HG03139 (cell line): ENCODE measurements at regions not wholly inside any gene's neighbourhood (a gene's known extent, or its start where the extent isn't known, plus 50 kb on each side); places are given as distances from the start of the nearest gene placed in this dataset.
"Not testable (repeated sequence)": the region's sequence is repeated elsewhere in the genome, so short reads cannot be mapped to it uniquely, and the experiment has no call there.

Experiments
- ATAC-seq: cut with Tn5 transposase; IDR thresholded peaks from one replicate; pipeline ENCODE4 v1.9.1; 2021; ENCODE audit not compliant: unreplicated experiment

- ATAC-seq = no peak
Measured at GRCh38 chr10:30765022-30765615, 135.6 kb upstream of the LYZL2 start.

DNA sequence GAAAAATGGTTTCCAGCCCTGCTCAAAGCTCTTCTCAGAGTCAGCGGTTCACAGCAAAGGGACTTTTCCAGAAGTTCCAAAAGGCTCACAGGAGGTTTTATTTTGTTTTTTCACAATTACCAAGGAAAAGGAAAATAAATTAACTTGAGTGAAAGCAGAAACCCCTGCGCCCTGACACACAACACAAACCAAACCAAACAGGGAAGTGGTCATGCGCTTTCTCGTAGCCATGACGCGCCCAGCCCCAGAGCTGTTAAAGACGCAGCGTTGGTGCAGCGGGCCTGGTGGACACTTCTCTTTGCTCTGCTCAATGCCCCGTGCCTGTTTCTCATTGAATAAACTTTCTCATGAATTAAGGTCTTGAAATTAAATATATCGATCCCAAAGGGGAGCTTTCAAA is 134.4 kb upstream of the LYZL2 start:
- no peak for ATAC-seq

DNA sequence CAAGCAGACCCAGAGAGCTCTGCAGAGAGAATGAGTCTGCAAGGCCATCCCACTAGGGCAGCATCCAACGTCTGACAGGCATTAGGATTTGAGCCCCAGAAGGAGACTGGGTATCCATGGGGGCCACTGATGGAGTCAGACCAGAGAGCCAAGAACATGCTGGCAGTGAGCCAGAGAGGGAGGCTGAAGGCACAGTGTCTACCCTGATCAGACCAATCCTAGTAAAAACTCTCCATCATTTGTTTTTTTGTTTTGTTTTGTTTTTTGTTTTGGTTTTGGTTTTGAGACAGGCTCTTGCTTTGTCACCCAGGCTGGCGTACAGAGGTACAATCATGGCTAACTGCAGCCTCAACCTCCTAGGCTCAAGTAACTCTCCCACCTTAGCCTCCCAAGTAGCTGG is 133.1 kb upstream of the LYZL2 start:
- no peak for ATAC-seq

DNA sequence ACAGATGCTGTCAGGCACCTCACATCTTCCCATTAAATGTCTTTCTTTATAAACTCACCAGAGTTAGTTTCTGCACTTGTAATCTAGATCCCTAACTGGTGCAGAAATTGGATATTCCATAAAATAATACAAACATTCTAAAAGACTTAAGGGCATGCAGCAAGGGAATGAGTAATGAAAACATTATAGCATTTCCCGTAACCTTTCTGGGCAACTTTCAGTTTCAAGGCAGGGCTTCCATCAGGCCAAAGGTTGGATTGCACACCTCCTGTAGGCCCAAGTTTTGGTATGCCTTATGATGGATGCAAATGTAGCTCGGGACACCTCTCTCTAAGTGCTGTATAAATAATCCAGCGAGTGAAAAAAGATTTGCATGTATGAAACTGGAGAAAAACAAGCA is 129.9 kb upstream of the LYZL2 start:
- no peak for ATAC-seq

DNA sequence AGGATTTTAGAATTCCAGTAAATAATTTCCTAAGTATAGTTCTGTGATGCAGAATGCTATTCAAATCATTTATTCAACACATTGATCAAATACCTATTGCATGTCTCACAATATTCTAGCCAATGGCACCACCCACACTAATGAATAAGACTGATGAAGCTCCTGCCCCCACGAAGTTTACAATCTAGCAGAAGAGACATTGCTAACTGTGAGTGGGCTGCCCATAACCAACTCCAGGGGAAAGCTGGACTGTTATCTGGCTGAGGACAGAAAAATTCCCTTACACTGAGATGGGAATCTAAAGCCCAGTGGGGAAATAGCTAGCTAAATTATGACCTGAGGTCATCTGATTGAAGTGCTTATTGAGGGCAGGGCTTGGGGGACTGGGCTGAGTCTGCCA is 128.8 kb upstream of the LYZL2 start:
- ATAC-seq = no peak

- ATAC-seq = no peak
Measured at GRCh38 chr10:30756896-30757295, 127.3 kb upstream of the LYZL2 start.

DNA sequence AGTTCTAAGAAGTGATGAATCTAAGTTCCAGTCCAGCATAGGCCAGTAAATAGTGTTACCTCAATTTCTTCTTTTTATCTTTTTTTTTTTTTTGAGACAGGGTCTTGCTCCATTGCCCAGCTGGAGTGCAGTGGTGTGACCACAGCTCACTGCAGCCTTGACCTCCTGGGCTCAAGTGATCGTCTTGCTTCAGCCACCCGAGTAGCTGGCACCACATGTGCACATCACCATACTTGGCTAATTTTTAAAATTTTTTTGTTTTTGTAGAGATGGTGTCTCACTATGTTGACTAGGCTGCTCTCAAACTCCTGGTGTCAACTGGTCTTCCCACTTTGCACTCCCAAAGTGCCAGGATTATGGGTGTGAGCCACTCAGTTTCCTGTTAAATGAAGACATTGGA is 126.6 kb upstream of the LYZL2 start:
- ATAC-seq = no peak

DNA sequence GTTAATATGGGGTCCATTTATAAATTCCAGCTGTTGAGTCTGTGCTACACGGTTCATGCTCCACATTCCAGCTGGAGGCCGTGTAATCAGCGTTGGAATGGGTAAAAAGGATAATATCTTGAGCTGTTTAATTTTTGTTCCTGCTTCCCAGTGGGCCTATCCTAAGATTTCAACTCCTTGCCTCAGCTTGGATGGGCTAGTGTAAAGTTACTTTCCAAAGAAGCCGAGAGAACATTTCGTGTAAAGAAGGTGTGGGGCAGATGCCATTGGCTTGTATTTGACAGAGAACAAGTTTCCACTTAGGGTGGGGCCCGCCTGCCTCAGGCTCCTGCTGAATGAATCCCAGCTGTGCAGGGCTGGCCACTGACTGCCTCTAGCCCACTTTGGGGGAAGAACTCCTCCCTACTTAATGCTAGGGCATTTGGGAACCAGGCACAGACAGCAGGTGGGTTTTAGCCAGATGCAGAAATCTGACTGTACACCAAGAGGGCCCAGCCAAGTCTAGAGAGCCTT is 125.9 kb upstream of the LYZL2 start:
- no peak for ATAC-seq

GRCh38 chr10:30752481-30752881 is 122.9 kb upstream of the LYZL2 start:
- ATAC-seq = no peak

GRCh38 chr10:30751678-30752331 is 122.3 kb upstream of the LYZL2 start:
- no peak for ATAC-seq

GRCh38 chr10:30750971-30751677 is 121.6 kb upstream of the LYZL2 start:
- ATAC-seq = no peak

- ATAC-seq = no peak
Measured at GRCh38 chr10:30749385-30749784, 119.8 kb upstream of the LYZL2 start.

GRCh38 chr10:30748152-30748973 is 118.8 kb upstream of the LYZL2 start:
- ATAC-seq = no peak

GRCh38 chr10:30747633-30748032 is 118.1 kb upstream of the LYZL2 start:
- no peak for ATAC-seq

GRCh38 chr10:30745953-30746352 is 116.4 kb upstream of the LYZL2 start:
- ATAC-seq = no peak

GRCh38 chr10:30744106-30744505 is 114.6 kb upstream of the LYZL2 start:
- ATAC-seq = no peak

- no peak for ATAC-seq
Measured at GRCh38 chr10:30743586-30743985, 114.0 kb upstream of the LYZL2 start.

DNA sequence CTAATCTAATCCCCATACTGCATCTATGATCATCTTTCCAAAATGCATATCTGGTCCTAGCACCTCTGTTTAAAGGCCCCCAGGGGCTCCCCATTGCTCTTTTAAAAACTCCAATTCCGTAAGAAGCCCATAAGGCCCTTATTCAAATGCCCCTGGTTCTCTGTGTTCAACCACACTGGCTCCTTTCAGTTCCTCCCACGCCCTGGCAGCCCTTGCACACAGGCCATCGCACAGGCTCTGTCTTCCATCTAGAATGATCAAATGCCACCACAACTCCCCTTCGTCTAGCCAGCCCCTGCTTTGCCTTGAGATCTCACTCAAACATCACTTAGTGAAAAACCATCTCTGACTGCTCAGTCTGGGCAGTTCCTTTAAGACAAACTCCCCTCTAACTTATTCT is 112.9 kb upstream of the LYZL2 start:
- peak; percentile 56 for ATAC-seq

- ATAC-seq = not testable (repeated sequence)
Measured at GRCh38 chr10:30740774-30741173, 111.2 kb upstream of the LYZL2 start.

- no peak for ATAC-seq
Measured at GRCh38 chr10:30738416-30738815, 108.9 kb upstream of the LYZL2 start.

DNA sequence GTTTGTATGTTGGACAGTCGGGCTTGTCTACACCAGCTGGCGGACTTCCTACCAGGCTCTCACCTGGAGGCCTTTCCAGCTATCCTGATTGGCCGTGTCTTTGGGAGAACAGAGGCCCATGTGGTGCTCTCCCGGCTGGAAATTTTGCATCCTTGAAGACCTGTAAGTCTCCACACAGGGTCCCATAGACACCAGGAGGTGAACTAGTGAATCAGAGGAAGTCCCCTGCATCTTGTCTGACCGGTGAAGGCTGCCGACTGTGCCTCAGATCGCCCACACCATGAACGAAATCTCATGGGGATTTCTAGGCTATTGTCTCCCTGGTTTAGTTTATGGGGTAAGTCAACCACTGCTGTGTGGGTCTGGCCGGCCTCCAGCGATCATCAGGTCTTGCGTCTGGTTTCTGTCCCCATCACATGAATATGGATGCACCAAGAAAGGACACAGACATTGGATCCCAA is 108.4 kb upstream of the LYZL2 start:
- no peak for ATAC-seq
